SJCRH30 (cell line): ENCODE measurements at regions not wholly inside any gene's neighbourhood (a gene's known extent, or its start where the extent isn't known, plus 50 kb on each side); places are given as distances from the start of the nearest gene placed in this dataset.
A peak's percentile ranks its signal among the peaks of the same experiment; 100 is the strongest.

ENCODE experiments used
- DNase-seq, 2 experiments: peaks; one replicate each; pipeline ENCODE4 v3.0.0-alpha.2; 2015 to 2020
- H3K27ac ChIP-seq: fragments of 250-450 bp; sonication (Bioruptor Pico); 2 replicates; pipeline ENCODE4 v1.5.1; 2020; ENCODE audit warnings: mild to moderate bottlenecking, moderate library complexity
- H3K27me3 ChIP-seq: fragments of 250-450 bp; sonication (Bioruptor Pico); 2 replicates; pipeline ENCODE4 v1.5.1; 2020; ENCODE audit warnings: mild to moderate bottlenecking, moderate library complexity
- H3K36me3 ChIP-seq: fragments of 250-450 bp; sonication (Bioruptor Pico); 2 replicates; pipeline ENCODE4 v1.5.1; 2020; ENCODE audit warnings: mild to moderate bottlenecking, moderate library complexity
- H3K4me1 ChIP-seq: fragments of 250-450 bp; sonication (Bioruptor Pico); 2 replicates; pipeline ENCODE4 v1.5.1; 2020; ENCODE audit warnings: mild to moderate bottlenecking, moderate library complexity
- H3K4me3 ChIP-seq: fragments of 250-450 bp; sonication (Bioruptor Pico); 2 replicates; pipeline ENCODE4 v1.5.1; 2020; ENCODE audit warnings: mild to moderate bottlenecking, moderate library complexity
- H3K9me3 ChIP-seq: fragments of 250-450 bp; sonication (Bioruptor Pico); replicated peaks from 2 replicates; pipeline ENCODE4 v1.5.1; 2020; ENCODE audit warnings: mild to moderate bottlenecking, moderate library complexity

GRCh38 chr2:236877972-236878371, 207.7 kb upstream of the COPS8 start:
- Histone ChIP-seq H3K4me3 (no peak overlapping the region), H3K27me3 (no peaks in the 10 kb centered on the region), H3K36me3 (no peaks in the 10 kb centered on the region), H3K27ac (no peak overlapping the region), H3K4me1 (peaks cover 51% of the 10 kb centered on the region), H3K9me3 (peaks cover 5% of the 10 kb centered on the region; the same call in 1 of the 2 replicates)
- no peak for DNase-seq

GRCh38 chr2:236879416-236879963, 206.2 kb upstream of the COPS8 start:
- Histone ChIP-seq H3K4me1 (peaks cover 38% of the 10 kb centered on the region), H3K9me3 (peaks cover 5% of the 10 kb centered on the region; the same call in 1 of the 2 replicates), H3K4me3 (no peak overlapping the region), H3K27me3 (no peaks in the 10 kb centered on the region), H3K36me3 (no peaks in the 10 kb centered on the region), H3K27ac (no peak overlapping the region)
- peak; percentile 24 to 54 for DNase-seq

- no peak for DNase-seq
- H3K4me1 ChIP-seq, result peaks cover 12% of the 10 kb centered on the region
- H3K27ac ChIP-seq, result no peak overlapping the region
- no peak overlapping the region for H3K4me3 ChIP-seq
- H3K27me3 ChIP-seq, result no peaks in the 10 kb centered on the region
- no peaks in the 10 kb centered on the region for H3K36me3 ChIP-seq
- H3K9me3 ChIP-seq, result peaks cover 5% of the 10 kb centered on the region; the same call in 1 of the 2 replicates
Observed at GRCh38 chr2:236882074-236882473, 203.6 kb upstream of the COPS8 start.

GRCh38 chr2:236882930-236883329, 202.8 kb upstream of the COPS8 start:
- DNase-seq, result no peak
- Histone ChIP-seq H3K4me1 (peaks cover 17% of the 10 kb centered on the region), H3K36me3 (no peaks in the 10 kb centered on the region), H3K9me3 (peaks cover 5% of the 10 kb centered on the region; the same call in 1 of the 2 replicates), H3K27me3 (no peaks in the 10 kb centered on the region), H3K4me3 (no peak overlapping the region), H3K27ac (no peak overlapping the region)

- Histone ChIP-seq H3K27ac (no peak overlapping the region), H3K36me3 (no peaks in the 10 kb centered on the region), H3K9me3 (peaks cover 5% of the 10 kb centered on the region; the same call in 1 of the 2 replicates), H3K4me1 (peaks cover 16% of the 10 kb centered on the region), H3K27me3 (no peaks in the 10 kb centered on the region), H3K4me3 (no peak overlapping the region)
- no peak for DNase-seq
Observed at GRCh38 chr2:236883819-236884218, 201.9 kb upstream of the COPS8 start.

- Histone ChIP-seq H3K27ac (no peak overlapping the region), H3K4me3 (no peak overlapping the region), H3K27me3 (no peaks in the 10 kb centered on the region), H3K36me3 (no peaks in the 10 kb centered on the region), H3K4me1 (peaks cover 8% of the 10 kb centered on the region), H3K9me3 (peaks cover 5% of the 10 kb centered on the region; the same call in 1 of the 2 replicates)
- no peak for DNase-seq
Observed at GRCh38 chr2:236884569-236885175, 201.0 kb upstream of the COPS8 start.

GRCh38 chr2:236886456-236886855, 199.2 kb upstream of the COPS8 start:
- Histone ChIP-seq H3K36me3 (no peaks in the 10 kb centered on the region), H3K9me3 (peaks cover 5% of the 10 kb centered on the region; the same call in 1 of the 2 replicates), H3K27me3 (no peaks in the 10 kb centered on the region), H3K27ac (no peak overlapping the region), H3K4me1 (peaks cover 8% of the 10 kb centered on the region), H3K4me3 (no peak overlapping the region)
- DNase-seq, result no peak

- H3K4me1 ChIP-seq, result peaks cover 17% of the 10 kb centered on the region
- H3K9me3 ChIP-seq, result no peaks in the 10 kb centered on the region; the same call in 1 of the 2 replicates
- H3K36me3 ChIP-seq, result no peaks in the 10 kb centered on the region
- H3K27me3 ChIP-seq, result no peaks in the 10 kb centered on the region
- DNase-seq, result no peak
- H3K27ac ChIP-seq, result peak overlapping the region; percentile 30; the same call in 1 of the 2 replicates
- no peak overlapping the region for H3K4me3 ChIP-seq
Observed at GRCh38 chr2:236887531-236887930, 198.2 kb upstream of the COPS8 start.

- no peak for DNase-seq
- Histone ChIP-seq H3K36me3 (no peaks in the 10 kb centered on the region), H3K4me3 (no peak overlapping the region), H3K4me1 (peaks cover 22% of the 10 kb centered on the region), H3K9me3 (no peaks in the 10 kb centered on the region), H3K27me3 (no peaks in the 10 kb centered on the region), H3K27ac (peak overlapping the region; percentile 30; the same call in 1 of the 2 replicates)
Observed at GRCh38 chr2:236887953-236888793, 197.5 kb upstream of the COPS8 start.

GRCh38 chr2:236888794-236889780, 196.6 kb upstream of the COPS8 start:
- no peaks in the 10 kb centered on the region for H3K9me3 ChIP-seq
- no peaks in the 10 kb centered on the region for H3K27me3 ChIP-seq
- no peak for DNase-seq
- no peaks in the 10 kb centered on the region for H3K36me3 ChIP-seq
- peaks cover 22% of the 10 kb centered on the region for H3K4me1 ChIP-seq
- no peak overlapping the region for H3K4me3 ChIP-seq
- H3K27ac ChIP-seq, result no peak overlapping the region

- H3K4me3 ChIP-seq, result no peak overlapping the region
- no peaks in the 10 kb centered on the region for H3K9me3 ChIP-seq
- DNase-seq, result no peak
- no peak overlapping the region for H3K27ac ChIP-seq
- H3K27me3 ChIP-seq, result no peaks in the 10 kb centered on the region
- H3K4me1 ChIP-seq, result peaks cover 22% of the 10 kb centered on the region
- no peaks in the 10 kb centered on the region for H3K36me3 ChIP-seq
Observed at GRCh38 chr2:236889791-236890704, 195.6 kb upstream of the COPS8 start.

- H3K36me3 ChIP-seq, result no peaks in the 10 kb centered on the region
- H3K27ac ChIP-seq, result peak overlapping the region; percentile 12; the same call in 1 of the 2 replicates
- H3K4me1 ChIP-seq, result peaks cover 19% of the 10 kb centered on the region
- no peak overlapping the region for H3K4me3 ChIP-seq
- no peaks in the 10 kb centered on the region for H3K9me3 ChIP-seq
- DNase-seq, result no peak
- no peaks in the 10 kb centered on the region for H3K27me3 ChIP-seq
Observed at GRCh38 chr2:236892721-236893120, 193.0 kb upstream of the COPS8 start.

- Histone ChIP-seq H3K4me3 (no peak overlapping the region), H3K4me1 (peaks cover 22% of the 10 kb centered on the region), H3K36me3 (no peaks in the 10 kb centered on the region), H3K27ac (no peak overlapping the region), H3K9me3 (no peaks in the 10 kb centered on the region), H3K27me3 (no peaks in the 10 kb centered on the region)
- no peak for DNase-seq
Observed at GRCh38 chr2:236894791-236895190, 190.9 kb upstream of the COPS8 start.
